Activated T-cell treated with anti-CD3 and anti-CD28 coated beads, Interleukin-2, amount 50 U/mL, for 24 hours (primary cell): ENCODE measurements at regions not wholly inside any gene's neighbourhood (a gene's known extent, or its start where the extent isn't known, plus 50 kb on each side); places are given as distances from the start of the nearest gene placed in this dataset.

ENCODE experiments used
- DNase-seq: peaks from one replicate; pipeline ENCODE4 v3.0.0-alpha.2; 2020
- H3K27ac Mint-ChIP-seq: 2 replicates; pipeline ENCODE4 v1.8.0; 2020; ENCODE audit warnings: mild to moderate bottlenecking, mixed read lengths
- H3K27me3 Mint-ChIP-seq: 2 replicates; pipeline ENCODE4 v1.8.0; 2020; ENCODE audit warnings: mixed read lengths
- H3K36me3 Mint-ChIP-seq: 2 replicates; pipeline ENCODE4 v1.8.0; 2020; ENCODE audit warnings: low read depth, mixed read lengths
- H3K4me1 Mint-ChIP-seq: 2 replicates; pipeline ENCODE4 v1.8.0; 2020; ENCODE audit warnings: low read depth, mixed read lengths
- H3K4me3 Mint-ChIP-seq: 2 replicates; pipeline ENCODE4 v1.8.0; 2020; ENCODE audit warnings: mild to moderate bottlenecking, moderate library complexity, mixed read lengths
- H3K9me3 Mint-ChIP-seq: 2 replicates; pipeline ENCODE4 v1.8.0; 2020; ENCODE audit warnings: mixed read lengths

DNA sequence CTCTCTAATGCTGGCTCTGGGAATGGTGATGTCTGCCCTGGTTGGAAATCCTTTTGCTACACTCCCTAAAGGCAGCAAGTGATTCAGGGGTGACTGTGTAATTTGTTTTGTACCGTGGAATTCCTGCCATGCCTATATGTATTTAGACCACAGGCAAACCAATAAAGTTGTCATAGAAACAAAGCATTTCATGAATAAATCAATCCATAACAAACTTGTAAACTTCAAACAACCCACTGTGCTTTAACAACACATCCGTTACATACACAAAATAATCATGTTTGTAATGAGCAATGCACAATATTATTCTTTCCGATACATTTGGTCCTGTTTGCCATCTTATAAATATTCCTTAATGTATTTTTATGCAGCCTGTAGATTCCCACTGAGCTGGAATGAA is 330.3 kb upstream of the SNX7 start:
- Mint-ChIP-seq H3K36me3 (no peaks in the 10 kb centered on the region), H3K4me1 (no peaks in the 10 kb centered on the region)
- DNase-seq, result no peak

DNA sequence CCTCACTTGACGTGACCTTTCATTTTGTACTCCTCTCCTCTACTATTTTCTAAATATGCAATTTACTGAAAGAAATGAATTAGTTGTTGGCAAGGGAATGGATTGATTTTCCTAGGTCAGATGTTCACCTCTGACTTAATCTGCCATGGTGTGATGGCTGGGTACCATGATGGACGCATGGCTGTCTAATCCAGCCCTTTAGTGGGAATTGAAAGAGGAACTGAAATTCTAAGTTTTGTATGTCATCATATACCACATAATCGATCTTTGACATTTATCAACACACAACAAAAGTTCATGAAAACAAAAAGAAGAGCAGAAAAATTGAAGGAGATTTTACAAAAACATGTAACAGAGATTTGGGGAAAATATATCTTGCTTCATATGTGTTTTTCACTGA is 331.3 kb upstream of the SNX7 start:
- no peaks in the 10 kb centered on the region for H3K9me3 Mint-ChIP-seq
- no peaks in the 10 kb centered on the region for H3K4me1 Mint-ChIP-seq
- no peak for DNase-seq
- H3K27me3 Mint-ChIP-seq, result no peaks in the 10 kb centered on the region
- H3K27ac Mint-ChIP-seq, result no peak overlapping the region
- no peak overlapping the region for H3K4me3 Mint-ChIP-seq
- no peaks in the 10 kb centered on the region for H3K36me3 Mint-ChIP-seq

More for the DNA sequence above, 330.3 kb upstream of the SNX7 start:
- Mint-ChIP-seq H3K27ac (no peak overlapping the region), H3K4me3 (no peak overlapping the region), H3K27me3 (no peaks in the 10 kb centered on the region), H3K9me3 (no peaks in the 10 kb centered on the region)

DNA sequence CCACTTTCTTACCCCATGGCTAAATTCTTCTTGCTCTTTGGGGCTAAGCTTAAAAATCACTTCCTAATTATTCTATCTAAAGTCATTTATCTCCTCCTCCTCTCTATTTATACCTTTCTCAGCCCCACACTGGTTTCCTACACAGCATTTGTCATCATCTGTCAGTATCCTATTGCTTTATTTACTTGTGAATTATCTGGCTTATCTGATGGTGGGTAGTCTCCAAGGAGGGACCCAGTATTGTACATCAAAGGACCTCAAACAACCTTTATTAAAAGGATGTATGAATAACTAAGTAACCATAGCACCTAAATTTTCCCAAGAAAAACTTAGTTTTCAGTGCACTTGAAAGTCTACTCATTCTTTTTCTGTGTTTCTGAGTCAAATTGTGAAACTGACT is 332.7 kb upstream of the SNX7 start:
- no peak overlapping the region for H3K27ac Mint-ChIP-seq
- H3K4me3 Mint-ChIP-seq, result no peak overlapping the region
- DNase-seq, result no peak
- H3K4me1 Mint-ChIP-seq, result peaks cover 4% of the 10 kb centered on the region
- no peaks in the 10 kb centered on the region for H3K9me3 Mint-ChIP-seq
- H3K27me3 Mint-ChIP-seq, result no peaks in the 10 kb centered on the region
- H3K36me3 Mint-ChIP-seq, result no peaks in the 10 kb centered on the region

DNA sequence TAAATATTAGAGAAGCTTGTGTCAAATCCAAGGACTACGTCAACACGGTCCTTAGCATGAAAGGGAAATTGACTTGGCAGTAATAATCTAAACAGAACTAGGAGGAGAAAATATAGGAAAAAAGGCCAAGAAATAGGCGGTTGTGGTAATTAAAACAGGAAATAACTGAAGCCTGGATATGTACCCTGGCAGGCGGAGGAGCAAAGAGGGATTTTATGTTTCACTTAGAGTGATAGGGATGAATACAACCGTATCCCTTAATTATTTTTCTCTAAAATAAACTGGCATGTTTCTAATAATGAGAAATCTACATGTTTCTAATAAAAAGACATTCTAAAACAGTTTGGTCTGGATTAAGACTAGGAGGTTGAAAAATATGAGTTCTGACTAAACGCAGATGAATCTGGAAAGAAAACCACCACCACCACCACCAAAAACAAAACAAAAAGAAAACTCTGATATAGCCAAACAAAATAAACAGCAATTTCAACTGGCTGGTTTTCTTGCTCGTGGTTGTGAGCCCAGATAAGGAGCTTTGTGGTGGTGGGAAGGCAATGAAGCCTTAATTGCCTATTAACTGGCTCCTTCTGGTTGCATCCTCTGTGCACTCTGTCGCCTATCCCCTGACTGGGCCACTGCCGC is 334.2 kb upstream of the SNX7 start:
- DNase-seq, result no peak
- Mint-ChIP-seq H3K9me3 (no peaks in the 10 kb centered on the region), H3K4me1 (peaks cover 10% of the 10 kb centered on the region), H3K4me3 (no peak overlapping the region), H3K36me3 (no peaks in the 10 kb centered on the region), H3K27ac (no peak overlapping the region), H3K27me3 (no peaks in the 10 kb centered on the region)

DNA sequence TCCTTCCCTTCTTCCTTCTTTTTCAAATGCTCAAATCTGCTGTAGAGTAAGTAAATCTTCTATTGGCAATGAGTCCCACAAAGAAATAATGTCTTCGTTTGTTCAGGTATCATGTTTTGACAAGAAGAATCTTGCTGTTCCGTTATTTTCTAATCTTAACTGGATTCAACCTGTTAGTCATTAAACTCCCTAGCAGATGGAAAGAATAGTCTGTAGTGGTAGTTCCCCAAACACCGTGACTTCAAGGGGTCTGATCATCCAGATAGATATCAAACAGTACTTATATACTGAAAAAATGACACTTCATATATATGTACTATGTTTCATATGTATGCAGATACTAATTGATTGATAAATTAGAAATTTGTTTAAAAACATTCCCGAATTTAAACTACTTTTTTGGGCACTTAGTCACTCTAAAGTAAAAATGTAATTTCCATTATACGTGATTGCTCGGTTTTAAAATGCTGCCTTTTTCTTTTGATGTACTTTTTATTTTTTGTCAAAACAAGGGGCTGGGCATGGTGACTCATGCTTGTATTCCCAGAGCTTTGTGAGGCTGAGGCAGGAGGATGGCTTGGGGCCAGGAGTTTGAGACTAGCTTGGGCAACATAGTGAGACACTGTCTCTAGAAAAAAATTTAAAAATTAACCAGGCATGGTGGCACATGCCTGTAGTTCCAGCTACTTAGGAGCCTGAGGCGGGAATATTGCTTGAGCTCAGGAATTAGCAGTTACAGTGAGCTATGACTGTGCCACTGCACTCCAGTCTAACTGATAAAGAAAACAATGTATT is 335.7 kb upstream of the SNX7 start:
- no peak for DNase-seq
- Mint-ChIP-seq H3K4me3 (no peak overlapping the region), H3K4me1 (peaks cover 10% of the 10 kb centered on the region), H3K9me3 (no peaks in the 10 kb centered on the region), H3K36me3 (no peaks in the 10 kb centered on the region), H3K27me3 (no peaks in the 10 kb centered on the region), H3K27ac (no peak overlapping the region)

DNA sequence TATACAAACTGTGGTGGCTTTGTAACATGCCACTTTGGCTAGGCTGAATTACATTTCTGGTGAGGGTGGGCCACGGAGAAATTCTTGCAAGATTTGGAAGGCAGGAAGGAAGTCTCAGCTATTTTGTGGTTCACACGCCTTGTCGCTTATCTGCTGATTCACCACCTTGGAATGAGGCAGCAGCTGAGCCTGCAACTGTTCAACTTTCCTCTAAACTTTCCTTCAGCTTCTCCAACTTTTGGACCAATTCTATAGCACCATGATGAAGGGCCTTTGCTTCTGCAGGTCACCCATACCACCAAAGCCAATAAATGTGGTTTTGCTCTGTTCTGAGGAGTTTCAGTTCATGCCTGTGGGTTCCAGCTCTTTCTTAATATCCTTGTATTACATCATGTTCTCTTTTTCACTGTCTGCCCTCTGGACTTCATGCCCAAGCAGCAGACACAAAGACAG is 337.6 kb upstream of the SNX7 start:
- H3K4me3 Mint-ChIP-seq, result no peak overlapping the region
- no peaks in the 10 kb centered on the region for H3K9me3 Mint-ChIP-seq
- peaks cover 10% of the 10 kb centered on the region for H3K4me1 Mint-ChIP-seq
- no peak for DNase-seq
- H3K27ac Mint-ChIP-seq, result no peak overlapping the region
- no peaks in the 10 kb centered on the region for H3K27me3 Mint-ChIP-seq
- H3K36me3 Mint-ChIP-seq, result no peaks in the 10 kb centered on the region

DNA sequence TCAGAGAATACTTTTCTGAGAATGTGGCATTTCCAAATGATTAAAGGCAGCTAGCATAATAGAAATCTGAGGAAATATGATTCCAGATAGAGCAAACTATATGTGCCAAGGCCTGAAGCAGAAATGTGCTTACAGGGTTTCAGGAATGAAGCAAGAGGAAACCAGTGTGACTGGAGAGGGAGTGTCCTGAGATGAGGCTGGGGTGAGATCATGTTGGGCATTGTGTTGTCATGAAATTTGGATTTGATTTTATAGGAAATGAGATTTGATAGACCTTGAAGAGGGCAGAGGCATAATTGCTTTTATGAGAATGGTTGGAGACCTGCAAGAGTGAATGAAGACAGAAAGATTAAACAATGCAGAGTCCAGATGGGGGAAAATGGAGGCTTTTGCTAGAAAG is 338.1 kb upstream of the SNX7 start:
- Mint-ChIP-seq H3K4me1 (peaks cover 10% of the 10 kb centered on the region), H3K9me3 (no peaks in the 10 kb centered on the region), H3K27ac (no peak overlapping the region), H3K4me3 (no peak overlapping the region), H3K27me3 (no peaks in the 10 kb centered on the region), H3K36me3 (no peaks in the 10 kb centered on the region)
- DNase-seq, result no peak

DNA sequence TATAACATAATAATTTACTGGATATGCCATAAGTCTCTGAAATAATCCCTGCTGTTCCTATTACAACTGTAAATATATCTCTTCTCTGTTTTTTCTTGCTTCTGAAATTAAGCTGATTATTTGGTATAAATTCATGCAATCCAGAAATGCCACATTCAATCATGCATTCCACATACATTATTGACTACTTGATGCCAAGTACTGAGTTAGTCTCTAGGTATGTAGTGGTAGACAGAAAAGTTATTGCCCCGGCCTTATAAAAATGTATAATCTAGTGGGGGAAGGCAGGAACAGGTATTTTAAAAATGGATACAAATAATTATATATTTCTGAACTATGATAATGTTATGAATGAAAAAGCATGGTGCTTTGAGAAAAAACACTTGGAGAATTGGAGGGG is 338.6 kb upstream of the SNX7 start:
- no peak overlapping the region for H3K4me3 Mint-ChIP-seq
- no peak for DNase-seq
- no peak overlapping the region for H3K27ac Mint-ChIP-seq
- H3K27me3 Mint-ChIP-seq, result no peaks in the 10 kb centered on the region
- H3K9me3 Mint-ChIP-seq, result no peaks in the 10 kb centered on the region
- H3K4me1 Mint-ChIP-seq, result peaks cover 10% of the 10 kb centered on the region
- H3K36me3 Mint-ChIP-seq, result no peaks in the 10 kb centered on the region

DNA sequence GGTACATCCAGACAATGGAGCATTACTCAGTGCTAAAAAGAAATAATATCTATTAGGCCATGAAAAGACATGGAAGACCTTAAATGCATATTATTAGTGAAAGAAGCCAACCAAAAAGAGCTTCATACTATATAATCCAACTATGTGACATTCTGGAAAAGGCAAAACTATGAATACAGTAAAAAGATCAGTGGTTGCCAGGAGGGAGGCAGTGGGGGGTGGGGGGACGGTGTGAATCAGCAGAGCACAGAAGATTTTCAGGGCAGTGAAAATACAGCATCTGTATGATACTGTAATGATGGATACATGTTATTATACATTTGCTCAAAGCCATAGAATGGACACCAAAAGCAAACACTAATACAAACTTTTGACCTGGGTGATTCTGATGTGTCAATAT is 339.4 kb upstream of the SNX7 start:
- Mint-ChIP-seq H3K4me3 (no peak overlapping the region), H3K9me3 (no peaks in the 10 kb centered on the region), H3K36me3 (no peaks in the 10 kb centered on the region), H3K27me3 (no peaks in the 10 kb centered on the region), H3K27ac (no peak overlapping the region), H3K4me1 (peaks cover 10% of the 10 kb centered on the region)
- no peak for DNase-seq

DNA sequence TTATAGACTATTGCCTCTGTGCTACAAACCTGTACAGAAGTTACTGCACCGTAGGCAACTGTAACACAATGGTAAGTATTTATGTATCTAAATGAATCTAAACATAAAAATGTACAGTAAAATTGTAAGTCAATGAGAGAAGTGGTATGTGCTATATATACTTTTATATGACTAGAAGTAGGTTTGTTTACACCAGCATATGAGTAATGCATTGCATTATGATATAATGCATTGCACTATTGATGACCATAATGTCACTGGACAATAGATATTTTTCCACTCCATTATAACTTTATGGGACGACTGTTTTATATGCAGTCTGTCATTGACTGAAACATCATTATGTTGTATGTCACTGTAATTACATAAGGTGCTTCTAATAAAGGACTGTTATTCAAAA is 340.3 kb upstream of the SNX7 start:
- H3K4me3 Mint-ChIP-seq, result no peak overlapping the region
- no peak for DNase-seq
- no peaks in the 10 kb centered on the region for H3K36me3 Mint-ChIP-seq
- H3K4me1 Mint-ChIP-seq, result peaks cover 10% of the 10 kb centered on the region
- H3K9me3 Mint-ChIP-seq, result no peaks in the 10 kb centered on the region
- H3K27ac Mint-ChIP-seq, result no peak overlapping the region
- H3K27me3 Mint-ChIP-seq, result no peaks in the 10 kb centered on the region

DNA sequence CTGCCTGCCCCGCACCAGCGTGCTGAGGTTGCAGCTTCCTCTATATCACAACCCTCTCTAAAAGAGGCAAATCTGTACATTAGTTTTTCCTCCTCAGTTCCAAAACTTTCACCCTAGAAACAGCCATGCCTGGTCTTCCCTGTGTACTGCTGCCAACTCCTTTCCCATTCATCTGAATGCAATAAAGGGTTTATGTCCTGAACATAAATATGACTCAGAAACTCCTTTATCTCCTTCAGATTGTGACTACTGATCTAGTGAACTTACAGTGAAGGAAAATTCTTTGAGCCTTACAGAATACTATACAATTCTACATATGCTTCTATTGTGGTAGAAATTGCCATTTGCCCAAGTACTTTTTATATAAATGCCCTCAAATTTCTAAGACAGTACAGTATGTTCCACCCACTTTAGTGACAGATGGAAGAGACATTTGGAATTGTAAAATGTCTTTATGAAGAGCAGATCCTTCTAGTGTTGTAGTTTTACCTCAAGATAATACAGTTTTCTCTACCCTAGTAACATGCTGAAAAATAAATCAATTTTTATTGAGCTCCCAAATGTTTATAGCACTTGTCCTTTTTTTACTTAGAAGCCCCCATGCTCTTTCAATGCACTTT is 345.1 kb upstream of the SNX7 start:
- Mint-ChIP-seq H3K4me1 (no peaks in the 10 kb centered on the region), H3K27me3 (no peaks in the 10 kb centered on the region), H3K9me3 (no peaks in the 10 kb centered on the region), H3K4me3 (no peak overlapping the region), H3K27ac (no peak overlapping the region), H3K36me3 (no peaks in the 10 kb centered on the region)
- no peak for DNase-seq

DNA sequence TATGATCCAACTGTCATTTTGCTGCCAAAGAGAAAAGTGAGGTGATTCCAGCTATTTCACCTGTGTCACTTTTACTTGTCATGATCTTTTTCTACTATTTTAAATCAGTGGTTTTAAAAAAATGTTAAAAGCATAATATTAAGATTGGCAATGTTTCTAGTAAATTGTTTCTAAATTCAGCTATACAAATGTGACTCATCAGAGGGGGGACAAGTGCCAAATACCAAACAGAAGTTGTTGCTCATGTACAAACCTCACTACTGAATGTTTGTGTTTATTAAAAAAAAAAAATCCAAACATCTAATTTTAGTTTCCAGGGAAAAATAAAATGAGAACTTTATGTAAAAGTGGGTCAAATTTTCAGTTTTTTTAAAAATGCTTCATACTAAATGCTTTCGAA is 346.2 kb upstream of the SNX7 start:
- no peaks in the 10 kb centered on the region for H3K36me3 Mint-ChIP-seq
- H3K4me1 Mint-ChIP-seq, result no peaks in the 10 kb centered on the region
- H3K27me3 Mint-ChIP-seq, result no peaks in the 10 kb centered on the region
- no peaks in the 10 kb centered on the region for H3K9me3 Mint-ChIP-seq
- no peak overlapping the region for H3K4me3 Mint-ChIP-seq
- no peak for DNase-seq
- H3K27ac Mint-ChIP-seq, result no peak overlapping the region

DNA sequence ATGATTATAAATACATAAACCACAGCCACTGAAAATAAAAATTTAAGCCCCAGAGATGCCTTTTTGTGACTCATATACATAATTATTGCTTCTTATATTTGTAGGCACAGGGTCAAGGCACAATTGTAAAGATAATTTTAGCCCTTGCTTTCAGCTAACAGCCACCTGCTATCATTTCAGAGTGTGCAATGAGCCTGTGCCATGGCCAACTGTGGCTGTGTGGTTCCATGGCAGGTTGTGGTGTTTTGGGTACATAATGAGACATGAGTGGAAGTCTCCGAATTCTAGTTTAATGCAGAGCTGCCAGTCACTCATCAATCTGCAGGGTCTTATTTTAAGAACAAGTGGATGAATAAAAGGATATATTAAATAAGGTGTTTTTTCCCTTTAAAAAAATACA is 346.9 kb upstream of the SNX7 start:
- Mint-ChIP-seq H3K4me1 (no peaks in the 10 kb centered on the region), H3K4me3 (no peak overlapping the region), H3K9me3 (no peaks in the 10 kb centered on the region), H3K27ac (no peak overlapping the region), H3K36me3 (no peaks in the 10 kb centered on the region), H3K27me3 (no peaks in the 10 kb centered on the region)
- DNase-seq, result no peak

DNA sequence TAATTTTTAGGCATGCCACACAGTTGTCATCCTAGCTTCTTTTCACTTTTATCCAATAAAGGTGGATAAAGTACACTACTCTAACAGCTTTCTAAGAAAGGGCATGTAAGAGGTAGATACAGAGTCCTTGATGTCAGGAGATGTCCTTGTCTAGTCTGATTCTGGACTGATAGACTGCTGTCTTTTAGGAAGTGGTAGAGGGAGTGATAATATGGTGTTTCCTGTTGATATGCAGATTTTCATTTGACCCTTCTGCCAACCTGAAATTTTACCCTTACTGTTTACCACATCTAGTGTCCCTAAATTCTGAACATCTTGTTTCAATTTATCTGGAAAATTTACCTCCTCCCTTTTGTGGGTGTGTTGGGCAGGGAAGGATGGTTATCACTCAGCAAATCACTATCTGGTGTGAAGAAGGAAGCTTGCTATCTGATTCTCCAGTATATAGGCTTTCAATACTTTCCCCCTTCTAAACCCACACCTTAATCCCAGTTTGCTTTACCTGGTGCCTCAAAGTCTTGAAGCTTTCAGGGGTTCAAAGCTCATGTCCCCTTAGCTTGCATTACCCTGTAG is 354.9 kb upstream of the SNX7 start:
- H3K4me3 Mint-ChIP-seq, result no peak overlapping the region
- no peaks in the 10 kb centered on the region for H3K9me3 Mint-ChIP-seq
- H3K4me1 Mint-ChIP-seq, result peaks cover 2% of the 10 kb centered on the region
- DNase-seq, result no peak
- H3K27ac Mint-ChIP-seq, result no peak overlapping the region
- H3K36me3 Mint-ChIP-seq, result no peaks in the 10 kb centered on the region
- no peaks in the 10 kb centered on the region for H3K27me3 Mint-ChIP-seq

DNA sequence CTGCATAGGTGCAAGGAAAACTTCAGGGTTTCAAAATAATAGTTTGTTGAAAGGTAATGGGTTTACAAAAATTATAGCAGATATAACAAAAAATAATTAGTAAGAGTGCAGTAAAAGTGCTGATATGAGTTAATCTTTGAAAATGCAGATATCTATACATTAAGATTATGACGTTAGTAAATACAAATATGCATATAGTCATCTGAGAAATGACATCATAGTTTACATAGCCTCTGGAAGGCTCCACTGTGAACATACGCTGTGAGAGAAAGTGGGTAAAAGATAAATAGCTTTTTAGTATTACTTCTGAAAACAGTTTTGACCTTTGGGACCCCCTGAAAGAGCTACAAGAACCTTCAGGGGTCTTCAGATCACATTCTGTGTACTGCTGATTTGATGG is 356.2 kb upstream of the SNX7 start:
- DNase-seq, result no peak
- no peak overlapping the region for H3K27ac Mint-ChIP-seq
- no peaks in the 10 kb centered on the region for H3K27me3 Mint-ChIP-seq
- H3K9me3 Mint-ChIP-seq, result no peaks in the 10 kb centered on the region
- H3K4me3 Mint-ChIP-seq, result no peak overlapping the region
- H3K36me3 Mint-ChIP-seq, result no peaks in the 10 kb centered on the region
- H3K4me1 Mint-ChIP-seq, result peaks cover 2% of the 10 kb centered on the region
